ENCODE measurements at regions not wholly inside any gene's neighbourhood (a gene's known extent, or its start where the extent isn't known, plus 50 kb on each side); places are given as distances from the start of the nearest gene placed in this dataset.

DNA sequence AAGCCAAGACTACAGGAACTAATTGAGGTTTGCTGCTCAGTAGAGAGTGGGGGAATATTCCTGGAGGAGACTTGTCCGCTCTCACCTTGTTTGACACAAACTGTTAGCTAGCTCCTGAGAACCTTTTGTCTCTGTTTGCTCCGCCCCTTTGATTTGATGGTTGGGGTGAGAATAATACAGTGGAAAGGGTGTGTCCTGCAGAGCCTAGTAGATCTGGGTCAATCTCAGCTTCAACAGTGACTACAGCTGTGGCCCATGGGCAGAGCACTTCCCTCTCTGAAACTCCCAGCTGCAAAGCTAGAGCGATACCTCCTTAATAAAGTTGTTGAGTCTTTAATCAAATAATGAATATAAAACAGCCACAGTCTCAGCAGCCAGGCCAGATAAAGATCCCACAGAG is 576.7 kb downstream of the DIAPH3 start:
- TF ChIP-seq, protein P1, sequence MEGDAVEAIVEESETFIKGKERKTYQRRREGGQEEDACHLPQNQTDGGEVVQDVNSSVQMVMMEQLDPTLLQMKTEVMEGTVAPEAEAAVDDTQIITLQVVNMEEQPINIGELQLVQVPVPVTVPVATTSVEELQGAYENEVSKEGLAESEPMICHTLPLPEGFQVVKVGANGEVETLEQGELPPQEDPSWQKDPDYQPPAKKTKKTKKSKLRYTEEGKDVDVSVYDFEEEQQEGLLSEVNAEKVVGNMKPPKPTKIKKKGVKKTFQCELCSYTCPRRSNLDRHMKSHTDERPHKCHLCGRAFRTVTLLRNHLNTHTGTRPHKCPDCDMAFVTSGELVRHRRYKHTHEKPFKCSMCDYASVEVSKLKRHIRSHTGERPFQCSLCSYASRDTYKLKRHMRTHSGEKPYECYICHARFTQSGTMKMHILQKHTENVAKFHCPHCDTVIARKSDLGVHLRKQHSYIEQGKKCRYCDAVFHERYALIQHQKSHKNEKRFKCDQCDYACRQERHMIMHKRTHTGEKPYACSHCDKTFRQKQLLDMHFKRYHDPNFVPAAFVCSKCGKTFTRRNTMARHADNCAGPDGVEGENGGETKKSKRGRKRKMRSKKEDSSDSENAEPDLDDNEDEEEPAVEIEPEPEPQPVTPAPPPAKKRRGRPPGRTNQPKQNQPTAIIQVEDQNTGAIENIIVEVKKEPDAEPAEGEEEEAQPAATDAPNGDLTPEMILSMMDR (conservative IDR thresholded peaks at IDR 0.05; ENCODE audit: low read depth, low read length), result no peak
- TF ChIP-seq EZH2 (IDR thresholded peaks at IDR 0.05; ENCODE audit: borderline replicate concordance, low read depth, low read length, poor library complexity, severe bottlenecking), result no peak

Data from A673 (cell line).